ENCODE measurements at regions not wholly inside any gene's neighbourhood (a gene's known extent, or its start where the extent isn't known, plus 50 kb on each side); places are given as distances from the start of the nearest gene placed in this dataset.

DNA sequence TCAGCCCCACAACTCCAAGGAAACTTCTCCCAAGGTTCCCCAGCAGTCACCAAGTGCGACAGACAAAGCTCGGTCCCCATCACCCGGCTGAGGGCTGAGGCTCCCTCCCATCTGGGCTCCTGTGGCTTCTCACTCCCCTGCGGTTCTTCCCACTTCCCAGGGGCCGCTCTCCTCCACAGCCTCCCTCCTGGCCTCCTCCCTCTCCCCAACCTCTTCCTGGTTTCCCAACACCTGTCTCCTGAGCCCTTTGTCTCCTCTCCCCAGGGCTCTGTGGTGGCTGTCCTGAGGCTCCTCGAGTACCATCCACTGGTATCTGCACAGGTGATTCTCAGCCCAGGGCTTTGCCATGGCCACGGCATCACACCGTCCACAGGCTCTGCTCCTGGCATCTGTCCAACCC, 113.2 kb upstream of the NSMCE3 start:
- TF ChIP-seq RXRA (IDR thresholded peaks at IDR 0.05) = no peak
- TF ChIP-seq, protein P1, sequence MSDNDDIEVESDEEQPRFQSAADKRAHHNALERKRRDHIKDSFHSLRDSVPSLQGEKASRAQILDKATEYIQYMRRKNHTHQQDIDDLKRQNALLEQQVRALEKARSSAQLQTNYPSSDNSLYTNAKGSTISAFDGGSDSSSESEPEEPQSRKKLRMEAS (IDR thresholded peaks at IDR 0.05) = no peak
- no peak for TF ChIP-seq FOXA1 (IDR thresholded peaks at IDR 0.05)
- TF ChIP-seq EGR1 (IDR thresholded peaks at IDR 0.05; ENCODE audit: low read depth in 2 of 2) = no peak
- TF ChIP-seq HNF4A (conservative IDR thresholded peaks at IDR 0.05) = no peak
- no peak for TF ChIP-seq RAD21 (IDR thresholded peaks at IDR 0.05)
- no peak for TF ChIP-seq REST (IDR thresholded peaks at IDR 0.05)
- no peak for TF ChIP-seq NR2F2 (IDR thresholded peaks at IDR 0.05)
- no peak for TF ChIP-seq ZBTB33 (IDR thresholded peaks at IDR 0.05)
- no peak for TF ChIP-seq TAF1 (conservative IDR thresholded peaks at IDR 0.05)
- TF ChIP-seq JUND (IDR thresholded peaks at IDR 0.05) = no peak
- TF ChIP-seq, protein P2, sequence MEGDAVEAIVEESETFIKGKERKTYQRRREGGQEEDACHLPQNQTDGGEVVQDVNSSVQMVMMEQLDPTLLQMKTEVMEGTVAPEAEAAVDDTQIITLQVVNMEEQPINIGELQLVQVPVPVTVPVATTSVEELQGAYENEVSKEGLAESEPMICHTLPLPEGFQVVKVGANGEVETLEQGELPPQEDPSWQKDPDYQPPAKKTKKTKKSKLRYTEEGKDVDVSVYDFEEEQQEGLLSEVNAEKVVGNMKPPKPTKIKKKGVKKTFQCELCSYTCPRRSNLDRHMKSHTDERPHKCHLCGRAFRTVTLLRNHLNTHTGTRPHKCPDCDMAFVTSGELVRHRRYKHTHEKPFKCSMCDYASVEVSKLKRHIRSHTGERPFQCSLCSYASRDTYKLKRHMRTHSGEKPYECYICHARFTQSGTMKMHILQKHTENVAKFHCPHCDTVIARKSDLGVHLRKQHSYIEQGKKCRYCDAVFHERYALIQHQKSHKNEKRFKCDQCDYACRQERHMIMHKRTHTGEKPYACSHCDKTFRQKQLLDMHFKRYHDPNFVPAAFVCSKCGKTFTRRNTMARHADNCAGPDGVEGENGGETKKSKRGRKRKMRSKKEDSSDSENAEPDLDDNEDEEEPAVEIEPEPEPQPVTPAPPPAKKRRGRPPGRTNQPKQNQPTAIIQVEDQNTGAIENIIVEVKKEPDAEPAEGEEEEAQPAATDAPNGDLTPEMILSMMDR (IDR thresholded peaks at IDR 0.05; ENCODE audit: low read depth, low read length, missing input control) = no peak
- TF ChIP-seq FOXA2 (IDR thresholded peaks at IDR 0.05) = no peak
- no peak for TF ChIP-seq HNF4G (IDR thresholded peaks at IDR 0.05)
- TF ChIP-seq ATF3 (IDR thresholded peaks at IDR 0.05) = no peak
- no peak for TF ChIP-seq GABPA (IDR thresholded peaks at IDR 0.05 in 1 of 2, conservative IDR thresholded peaks at IDR 0.05 in 1 of 2)
- no peak for TF ChIP-seq SP1 (IDR thresholded peaks at IDR 0.05)
- no peak for TF ChIP-seq YY1 (IDR thresholded peaks at IDR 0.05)
- Histone ChIP-seq H3K27ac (ENCODE audit: low read depth in 1 of 2, low read length in 2 of 2) (no peak overlapping the region), H3K9ac (ENCODE audit: low read depth in 1 of 2, low read length in 2 of 2) (no peak overlapping the region), H3K36me3 (ENCODE audit: control insufficient read depth in 4 of 4, insufficient read depth in 3 of 4, low read depth in 1 of 4, low read length in 3 of 4) (no peaks in the 10 kb centered on the region), H3K4me1 (ENCODE audit: control insufficient read depth in 4 of 4, insufficient read depth in 4 of 4, low read length in 3 of 4) (no peaks in the 10 kb centered on the region), H3K9me3 (ENCODE audit: control insufficient read depth in 4 of 4, low read length in 3 of 4) (no peaks in the 10 kb centered on the region), H3K4me3 (ENCODE audit: low read depth in 1 of 3, low read length in 3 of 3) (no peak overlapping the region), H3K27me3 (ENCODE audit: control insufficient read depth in 4 of 4, insufficient read depth in 4 of 4, low read length in 3 of 4) (no peaks in the 10 kb centered on the region)
- DNase-seq (ENCODE audit: low spot score) = no peak
- WGBS = 72% methylated on average over 8 of the region's 8 CpGs

Data from liver (tissue), 8 donors.